ENCODE measurements at regions not wholly inside any gene's neighbourhood (a gene's known extent, or its start where the extent isn't known, plus 50 kb on each side); places are given as distances from the start of the nearest gene placed in this dataset.

GRCh38 chr6:14713008-14713960 is 532.6 kb upstream of the JARID2 start:
- no peak for TF ChIP-seq POLR2AphosphoS5 (IDR thresholded peaks at IDR 0.05)
- TF ChIP-seq, protein P1, sequence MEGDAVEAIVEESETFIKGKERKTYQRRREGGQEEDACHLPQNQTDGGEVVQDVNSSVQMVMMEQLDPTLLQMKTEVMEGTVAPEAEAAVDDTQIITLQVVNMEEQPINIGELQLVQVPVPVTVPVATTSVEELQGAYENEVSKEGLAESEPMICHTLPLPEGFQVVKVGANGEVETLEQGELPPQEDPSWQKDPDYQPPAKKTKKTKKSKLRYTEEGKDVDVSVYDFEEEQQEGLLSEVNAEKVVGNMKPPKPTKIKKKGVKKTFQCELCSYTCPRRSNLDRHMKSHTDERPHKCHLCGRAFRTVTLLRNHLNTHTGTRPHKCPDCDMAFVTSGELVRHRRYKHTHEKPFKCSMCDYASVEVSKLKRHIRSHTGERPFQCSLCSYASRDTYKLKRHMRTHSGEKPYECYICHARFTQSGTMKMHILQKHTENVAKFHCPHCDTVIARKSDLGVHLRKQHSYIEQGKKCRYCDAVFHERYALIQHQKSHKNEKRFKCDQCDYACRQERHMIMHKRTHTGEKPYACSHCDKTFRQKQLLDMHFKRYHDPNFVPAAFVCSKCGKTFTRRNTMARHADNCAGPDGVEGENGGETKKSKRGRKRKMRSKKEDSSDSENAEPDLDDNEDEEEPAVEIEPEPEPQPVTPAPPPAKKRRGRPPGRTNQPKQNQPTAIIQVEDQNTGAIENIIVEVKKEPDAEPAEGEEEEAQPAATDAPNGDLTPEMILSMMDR (IDR thresholded peaks at IDR 0.05): no peak
- TF ChIP-seq EP300 (IDR thresholded peaks at IDR 0.05; ENCODE audit: low read depth): no peak
